ENCODE measurements at regions not wholly inside any gene's neighbourhood (a gene's known extent, or its start where the extent isn't known, plus 50 kb on each side); places are given as distances from the start of the nearest gene placed in this dataset.

DNA sequence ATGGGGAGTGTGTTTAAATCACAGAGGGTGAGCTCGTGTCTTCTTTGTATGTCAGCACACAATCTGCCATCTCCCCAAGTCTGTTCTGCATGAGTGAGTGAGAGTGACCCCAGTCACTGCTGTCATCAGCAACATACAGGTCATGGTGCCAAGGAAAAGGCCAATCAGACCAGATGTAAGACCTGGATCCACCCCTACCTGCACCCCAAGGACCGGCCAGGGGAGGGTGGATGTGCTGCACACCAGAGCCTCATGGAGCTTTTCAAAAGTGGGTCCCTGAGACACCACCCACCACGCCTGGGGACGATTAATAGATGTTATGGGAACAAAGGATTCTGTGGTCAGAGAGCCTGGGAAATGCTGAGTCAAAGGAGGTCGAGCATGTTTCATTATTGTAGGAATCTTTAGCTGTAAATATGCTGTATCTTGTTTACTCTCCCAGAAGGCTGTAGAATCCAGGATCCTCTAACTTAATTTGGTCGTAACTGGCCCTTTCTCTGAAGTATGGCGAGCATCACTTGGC is 420.5 kb downstream of the RPS24 start:
- TF ChIP-seq, protein P1, sequence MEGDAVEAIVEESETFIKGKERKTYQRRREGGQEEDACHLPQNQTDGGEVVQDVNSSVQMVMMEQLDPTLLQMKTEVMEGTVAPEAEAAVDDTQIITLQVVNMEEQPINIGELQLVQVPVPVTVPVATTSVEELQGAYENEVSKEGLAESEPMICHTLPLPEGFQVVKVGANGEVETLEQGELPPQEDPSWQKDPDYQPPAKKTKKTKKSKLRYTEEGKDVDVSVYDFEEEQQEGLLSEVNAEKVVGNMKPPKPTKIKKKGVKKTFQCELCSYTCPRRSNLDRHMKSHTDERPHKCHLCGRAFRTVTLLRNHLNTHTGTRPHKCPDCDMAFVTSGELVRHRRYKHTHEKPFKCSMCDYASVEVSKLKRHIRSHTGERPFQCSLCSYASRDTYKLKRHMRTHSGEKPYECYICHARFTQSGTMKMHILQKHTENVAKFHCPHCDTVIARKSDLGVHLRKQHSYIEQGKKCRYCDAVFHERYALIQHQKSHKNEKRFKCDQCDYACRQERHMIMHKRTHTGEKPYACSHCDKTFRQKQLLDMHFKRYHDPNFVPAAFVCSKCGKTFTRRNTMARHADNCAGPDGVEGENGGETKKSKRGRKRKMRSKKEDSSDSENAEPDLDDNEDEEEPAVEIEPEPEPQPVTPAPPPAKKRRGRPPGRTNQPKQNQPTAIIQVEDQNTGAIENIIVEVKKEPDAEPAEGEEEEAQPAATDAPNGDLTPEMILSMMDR (IDR thresholded peaks at IDR 0.05), result no peak
- no peak for TF ChIP-seq POLR2A (IDR thresholded peaks at IDR 0.05)

Measured in tibial nerve (tissue), 3 donors.